Liver (tissue), 3 donors: ENCODE measurements at regions not wholly inside any gene's neighbourhood (a gene's known extent, or its start where the extent isn't known, plus 50 kb on each side); places are given as distances from the start of the nearest gene placed in this dataset.

ENCODE experiments used
- ATF3 ChIP-seq: IDR thresholded peaks from 2 replicates; pipeline ENCODE4 v1.6.1; 2016; ENCODE audit warnings: antibody characterized with exemption
- EGR1 ChIP-seq, 2 donors: IDR thresholded peaks; 2 replicates each; pipeline ENCODE4 v1.6.1; 2016 to 2018; ENCODE audit warnings: antibody characterized with exemption in 2 of 2, low read depth in 2 of 2
- GABPA ChIP-seq, 2 donors: IDR thresholded peaks in 1 of 2; conservative IDR thresholded peaks in 1 of 2; 2 replicates each; pipeline ENCODE4 v1.6.1; 2016; ENCODE audit warnings: antibody characterized with exemption in 2 of 2, mild to moderate bottlenecking in 1 of 2, moderate library complexity in 1 of 2
- HNF4G ChIP-seq: IDR thresholded peaks from 2 replicates; pipeline ENCODE4 v1.6.1; 2016; ENCODE audit warnings: antibody characterized with exemption
- JUND ChIP-seq, 2 donors: IDR thresholded peaks; 2 replicates each; pipeline ENCODE4 v1.6.1; 2016; ENCODE audit warnings: antibody characterized with exemption in 2 of 2
- MAX ChIP-seq: IDR thresholded peaks from 2 replicates; pipeline ENCODE4 v1.6.1; 2016; ENCODE audit warnings: antibody characterized with exemption
- RAD21 ChIP-seq, 2 donors: IDR thresholded peaks; 2 replicates each; pipeline ENCODE4 v1.6.1; 2016; ENCODE audit warnings: antibody characterized with exemption in 2 of 2, mild to moderate bottlenecking in 2 of 2
- SP1 ChIP-seq: IDR thresholded peaks from 2 replicates; pipeline ENCODE4 v1.6.1; 2018; ENCODE audit warnings: antibody characterized with exemption, mild to moderate bottlenecking
- TAF1 ChIP-seq: conservative IDR thresholded peaks from 2 replicates; pipeline ENCODE4 v1.6.1; 2016; ENCODE audit warnings: antibody characterized with exemption, mild to moderate bottlenecking
- YY1 ChIP-seq: IDR thresholded peaks from 2 replicates; pipeline ENCODE4 v1.6.1; 2016; ENCODE audit warnings: antibody characterized with exemption, mild to moderate bottlenecking
- TF ChIP-seq, protein P1 (sequence below): fragments of 150-350 bp; IDR thresholded peaks from 2 replicates; pipeline ENCODE4 v1.5.1; 2017; ENCODE audit warnings: improper control_type of control experiment, low read depth, low read length; ENCODE audit not compliant: missing input control
- TF ChIP-seq, protein P2 (sequence below): IDR thresholded peaks from 2 replicates; pipeline ENCODE4 v1.6.1; 2016; ENCODE audit warnings: antibody characterized with exemption, mild to moderate bottlenecking
- donor health status: healthy.
- donor health status: healthy.

- no peak for TF ChIP-seq RAD21 (IDR thresholded peaks at IDR 0.05)
- TF ChIP-seq, protein P1, sequence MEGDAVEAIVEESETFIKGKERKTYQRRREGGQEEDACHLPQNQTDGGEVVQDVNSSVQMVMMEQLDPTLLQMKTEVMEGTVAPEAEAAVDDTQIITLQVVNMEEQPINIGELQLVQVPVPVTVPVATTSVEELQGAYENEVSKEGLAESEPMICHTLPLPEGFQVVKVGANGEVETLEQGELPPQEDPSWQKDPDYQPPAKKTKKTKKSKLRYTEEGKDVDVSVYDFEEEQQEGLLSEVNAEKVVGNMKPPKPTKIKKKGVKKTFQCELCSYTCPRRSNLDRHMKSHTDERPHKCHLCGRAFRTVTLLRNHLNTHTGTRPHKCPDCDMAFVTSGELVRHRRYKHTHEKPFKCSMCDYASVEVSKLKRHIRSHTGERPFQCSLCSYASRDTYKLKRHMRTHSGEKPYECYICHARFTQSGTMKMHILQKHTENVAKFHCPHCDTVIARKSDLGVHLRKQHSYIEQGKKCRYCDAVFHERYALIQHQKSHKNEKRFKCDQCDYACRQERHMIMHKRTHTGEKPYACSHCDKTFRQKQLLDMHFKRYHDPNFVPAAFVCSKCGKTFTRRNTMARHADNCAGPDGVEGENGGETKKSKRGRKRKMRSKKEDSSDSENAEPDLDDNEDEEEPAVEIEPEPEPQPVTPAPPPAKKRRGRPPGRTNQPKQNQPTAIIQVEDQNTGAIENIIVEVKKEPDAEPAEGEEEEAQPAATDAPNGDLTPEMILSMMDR = no peak
- no peak for TF ChIP-seq SP1
- no peak for TF ChIP-seq JUND (IDR thresholded peaks at IDR 0.05)
- TF ChIP-seq MAX = no peak
- TF ChIP-seq ATF3 = no peak
- TF ChIP-seq, protein P2, sequence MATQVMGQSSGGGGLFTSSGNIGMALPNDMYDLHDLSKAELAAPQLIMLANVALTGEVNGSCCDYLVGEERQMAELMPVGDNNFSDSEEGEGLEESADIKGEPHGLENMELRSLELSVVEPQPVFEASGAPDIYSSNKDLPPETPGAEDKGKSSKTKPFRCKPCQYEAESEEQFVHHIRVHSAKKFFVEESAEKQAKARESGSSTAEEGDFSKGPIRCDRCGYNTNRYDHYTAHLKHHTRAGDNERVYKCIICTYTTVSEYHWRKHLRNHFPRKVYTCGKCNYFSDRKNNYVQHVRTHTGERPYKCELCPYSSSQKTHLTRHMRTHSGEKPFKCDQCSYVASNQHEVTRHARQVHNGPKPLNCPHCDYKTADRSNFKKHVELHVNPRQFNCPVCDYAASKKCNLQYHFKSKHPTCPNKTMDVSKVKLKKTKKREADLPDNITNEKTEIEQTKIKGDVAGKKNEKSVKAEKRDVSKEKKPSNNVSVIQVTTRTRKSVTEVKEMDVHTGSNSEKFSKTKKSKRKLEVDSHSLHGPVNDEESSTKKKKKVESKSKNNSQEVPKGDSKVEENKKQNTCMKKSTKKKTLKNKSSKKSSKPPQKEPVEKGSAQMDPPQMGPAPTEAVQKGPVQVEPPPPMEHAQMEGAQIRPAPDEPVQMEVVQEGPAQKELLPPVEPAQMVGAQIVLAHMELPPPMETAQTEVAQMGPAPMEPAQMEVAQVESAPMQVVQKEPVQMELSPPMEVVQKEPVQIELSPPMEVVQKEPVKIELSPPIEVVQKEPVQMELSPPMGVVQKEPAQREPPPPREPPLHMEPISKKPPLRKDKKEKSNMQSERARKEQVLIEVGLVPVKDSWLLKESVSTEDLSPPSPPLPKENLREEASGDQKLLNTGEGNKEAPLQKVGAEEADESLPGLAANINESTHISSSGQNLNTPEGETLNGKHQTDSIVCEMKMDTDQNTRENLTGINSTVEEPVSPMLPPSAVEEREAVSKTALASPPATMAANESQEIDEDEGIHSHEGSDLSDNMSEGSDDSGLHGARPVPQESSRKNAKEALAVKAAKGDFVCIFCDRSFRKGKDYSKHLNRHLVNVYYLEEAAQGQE = no peak
- no peak for TF ChIP-seq GABPA (IDR thresholded peaks at IDR 0.05 in 1 of 2, conservative IDR thresholded peaks at IDR 0.05 in 1 of 2)
- no peak for TF ChIP-seq EGR1 (IDR thresholded peaks at IDR 0.05; ENCODE audit: low read depth in 2 of 2)
- no peak for TF ChIP-seq TAF1
- no peak for TF ChIP-seq YY1
- TF ChIP-seq HNF4G = no peak
Observed at GRCh38 chr7:342681-343216, 52.8 kb downstream of the FOXL3 start.
